IMR-90 (cell line): ENCODE measurements at regions not wholly inside any gene's neighbourhood (a gene's known extent, or its start where the extent isn't known, plus 50 kb on each side); places are given as distances from the start of the nearest gene placed in this dataset.

Experiments
- ATAC-seq: fragments of 200-7000 bp; cut with Tn5 transposase; 2 replicates; pipeline ENCODE4 v1.9.1; 2020; ENCODE audit warnings: low read depth, mild to moderate bottlenecking, moderate library complexity
- BruUV-seq: library from RNA; stranded (reverse); fragments of 400-500 nt; replicated peaks from 2 replicates; lab custom pipeline; 2021; lab: Mats Ljungman, UMichigan
- CTCF ChIA-PET: fragments of 300-600 bp; formaldehyde crosslinking; extraction: SDS; loops from one replicate; lab custom pipeline; 2021; ENCODE audit warnings: antibody characterized with exemption; lab: Yijun Ruan, JAX
- POLR2A ChIA-PET: fragments of 300-600 bp; sonication (Branson Sonifier 250); formaldehyde crosslinking; loops from one replicate; lab custom pipeline; 2022; ENCODE audit warnings: antibody characterized with exemption; ENCODE audit not compliant: unreplicated experiment; lab: Charles Lee
- DNase-seq: peaks from one replicate; pipeline ENCODE4 v3.0.0; 2013
- H2AFZ ChIP-seq: replicated peaks from 2 replicates; pipeline ENCODE3; 2013; ENCODE audit warnings: low read length, mild to moderate bottlenecking; ENCODE audit not compliant: poor library complexity
- H2AK5ac ChIP-seq: 2 replicates; pipeline ENCODE4 v1.6.1; 2013; ENCODE audit warnings: low read depth, low read length, inconsistent platforms
- H2AK9ac ChIP-seq: replicated peaks from 2 replicates; pipeline ENCODE3; 2013; ENCODE audit warnings: mild to moderate bottlenecking, low read depth, low read length, moderate library complexity; ENCODE audit not compliant: poor library complexity
- H2BK120ac ChIP-seq: 2 replicates; pipeline ENCODE4 v1.6.1; 2013; ENCODE audit warnings: low read depth, low read length, inconsistent platforms
- H2BK15ac ChIP-seq: 3 replicates; pipeline ENCODE4 v1.6.1; 2013; ENCODE audit warnings: low read depth, low read length, inconsistent platforms
- H2BK20ac ChIP-seq: 2 replicates; pipeline ENCODE4 v1.6.1; 2013; ENCODE audit warnings: low read depth, mild to moderate bottlenecking, inconsistent platforms, low read length, moderate library complexity
- H2BK5ac ChIP-seq: 2 replicates; pipeline ENCODE4 v1.6.1; 2013; ENCODE audit warnings: mild to moderate bottlenecking, low read depth, low read length, inconsistent platforms; ENCODE audit not compliant: poor library complexity, severe bottlenecking
- H3K14ac ChIP-seq: replicated peaks from 2 replicates; pipeline ENCODE4 v1.6.1; 2013; ENCODE audit warnings: low read depth, low read length, inconsistent platforms
- H3K18ac ChIP-seq: 2 replicates; pipeline ENCODE4 v1.6.1; 2013; ENCODE audit warnings: low read depth, low read length, control low read depth
- H3K23ac ChIP-seq: 2 replicates; pipeline ENCODE4 v1.6.1; 2013; ENCODE audit warnings: low read depth, low read length, inconsistent platforms
- H3K27ac ChIP-seq: 2 replicates; pipeline ENCODE4 v1.5.1; 2013; ENCODE audit warnings: mild to moderate bottlenecking, control low read depth, low read length; ENCODE audit not compliant: insufficient read depth
- H3K27me3 ChIP-seq: 2 replicates; pipeline ENCODE4 v1.6.1; 2013; ENCODE audit warnings: low read length; ENCODE audit not compliant: control insufficient read depth, insufficient read depth
- H3K36me3 ChIP-seq: 2 replicates; pipeline ENCODE4 v1.6.1; 2013; ENCODE audit warnings: low read length, mixed read lengths; ENCODE audit not compliant: control insufficient read depth, insufficient read depth
- H3K4ac ChIP-seq: 2 replicates; pipeline ENCODE4 v1.6.1; 2013; ENCODE audit warnings: low read depth, low read length, inconsistent platforms
- H3K4me1 ChIP-seq: 2 replicates; pipeline ENCODE4 v1.6.1; 2013; ENCODE audit warnings: low read length, mixed read lengths; ENCODE audit not compliant: control insufficient read depth, insufficient read depth
- H3K4me2 ChIP-seq: 2 replicates; pipeline ENCODE4 v1.6.1; 2013; ENCODE audit warnings: low read depth, mild to moderate bottlenecking, control low read depth, low read length, moderate library complexity
- H3K4me3 ChIP-seq: 2 replicates; pipeline ENCODE4 v1.5.1; 2013; ENCODE audit warnings: low read depth, mild to moderate bottlenecking, control low read depth, low read length, moderate library complexity; ENCODE audit not compliant: insufficient read depth
- H3K56ac ChIP-seq: 2 replicates; pipeline ENCODE4 v1.6.1; 2013; ENCODE audit warnings: low read length, inconsistent platforms; ENCODE audit not compliant: insufficient read depth; ENCODE audit errors: extremely low read depth
- H3K79me1 ChIP-seq, 2 experiments: 2 replicates each; pipeline ENCODE4 v1.6.1; 2013; ENCODE audit warnings: low read length in 2 of 2, inconsistent platforms in 1 of 2, low read depth in 1 of 2
- H3K9ac ChIP-seq: 2 replicates; pipeline ENCODE4 v1.6.1; 2013; ENCODE audit warnings: low read depth, low read length, control low read depth
- H3K9me1 ChIP-seq: 2 replicates; pipeline ENCODE4 v1.6.1; 2013; ENCODE audit warnings: low read length, inconsistent platforms; ENCODE audit not compliant: insufficient read depth
- H3K9me3 ChIP-seq: 2 replicates; pipeline ENCODE4 v1.6.1; 2013; ENCODE audit warnings: low read length; ENCODE audit not compliant: control insufficient read depth, insufficient read depth
- H4K20me1 ChIP-seq: 2 replicates; pipeline ENCODE4 v1.6.1; 2013; ENCODE audit warnings: low read length, inconsistent platforms; ENCODE audit not compliant: insufficient read depth
- H4K5ac ChIP-seq: 2 replicates; pipeline ENCODE4 v1.6.1; 2013; ENCODE audit warnings: mild to moderate bottlenecking, low read depth, low read length, control low read depth
- H4K8ac ChIP-seq, 2 experiments: 2 replicates each; pipeline ENCODE4 v1.6.1; 2013; ENCODE audit warnings: low read depth in 2 of 2, low read length in 2 of 2, control low read depth in 1 of 2, inconsistent platforms in 1 of 2
- H4K91ac ChIP-seq: 2 replicates; pipeline ENCODE4 v1.6.1; 2013; ENCODE audit warnings: low read depth, low read length, inconsistent platforms; ENCODE audit not compliant: insufficient read depth
- POLR2A ChIP-seq: IDR thresholded peaks from 2 replicates; pipeline ENCODE4 v1.6.1; 2012; ENCODE audit warnings: mild to moderate bottlenecking, low read depth, low read length
- RAD21 ChIP-seq: IDR thresholded peaks from 2 replicates; pipeline ENCODE4 v1.6.1; 2012; ENCODE audit warnings: low read length, improper control_type of control experiment
- WGBS, 2 experiments: methylation state at CpG; one replicate each; pipeline versions ENCODE4 v1.1.5 to v1.1.7; 2013; ENCODE audit warnings: missing lambda C conversion rate in 2 of 2; ENCODE audit not compliant: insufficient read length in 1 of 2; ENCODE audit errors: extremely low coverage in 2 of 2; 5-methylcytosine and 5-hydroxymethylcytosine counted together
- dilution Hi-C: fragments of 300-500 bp; cut with HindIII; formaldehyde crosslinking; loops from one replicate; pipeline ENCODE4 v1.14.3; 2018; ENCODE audit warnings: low sequenced_read_pairs; ENCODE audit not compliant: unreplicated experiment
- in situ Hi-C: fragments of 300-500 bp; cut with MboI; formaldehyde crosslinking; loops from 3 replicates; pipeline ENCODE4 v1.14.3; 2019; ENCODE audit warnings: low sequenced_read_pairs, inconsistent platforms, mixed read lengths
- intact Hi-C: fragments of 100-400 bp; cut with micrococcal nuclease; formaldehyde crosslinking; loops from 2 replicates; pipeline ENCODE4 v1.10.0; 2022

- Histone ChIP-seq H3K4me2 (no peak overlapping the region), H2BK15ac (no peak overlapping the region), H4K91ac (no peak overlapping the region), H3K4ac (no peak overlapping the region), H3K14ac (no peak overlapping the region), H3K4me1 (no peaks in the 10 kb centered on the region), H3K18ac (no peak overlapping the region), H2BK20ac (no peak overlapping the region), H3K79me1 (no peaks in the 10 kb centered on the region), H3K56ac (no peak overlapping the region), H3K27ac (no peak overlapping the region), H3K27me3 (no peaks in the 10 kb centered on the region), H2AFZ (no peak overlapping the region), H3K9ac (no peak overlapping the region), H3K23ac (no peak overlapping the region), H2BK120ac (no peak overlapping the region), H4K20me1 (no peaks in the 10 kb centered on the region), H4K5ac (no peak overlapping the region), H2BK5ac (no peak overlapping the region), H3K9me1 (no peaks in the 10 kb centered on the region), H3K36me3 (no peaks in the 10 kb centered on the region), H4K8ac (no peak overlapping the region), H3K4me3 (no peak overlapping the region), H2AK9ac (no peak overlapping the region), H2AK5ac (no peak overlapping the region), H3K9me3 (peaks cover 5% of the 10 kb centered on the region)
- TF ChIP-seq RAD21, result no peak
- no peak for TF ChIP-seq POLR2A
- BruUV-seq, result no TSS peak
- ChIA-PET POLR2A (no interaction called here), CTCF (no interaction called here)
- no peak for ATAC-seq
- intact Hi-C loops, result no loop called here
- no CpG with 5 or more reads among the region's 1 CpG for WGBS, 2 experiments
- no peak for DNase-seq
- in situ Hi-C loops, result no loop called here
- dilution Hi-C loops, result no loop called here
Measured at GRCh38 chr2:129422028-129422427, 557.4 kb upstream of the RAB6C start.
